T-helper 2 cell treated with Interferon-gamma antibody and Interleukin-4, amounts not matched to agents 100 ng/mL and 5 ng/mL, for 36 hours (primary cell): ENCODE measurements at regions not wholly inside any gene's neighbourhood (a gene's known extent, or its start where the extent isn't known, plus 50 kb on each side); places are given as distances from the start of the nearest gene placed in this dataset.
"Not testable (repeated sequence)": the region's sequence is repeated elsewhere in the genome, so short reads cannot be mapped to it uniquely, and the experiment has no call there.

Source experiments
- intact Hi-C: fragments of 100-400 bp; cut with micrococcal nuclease; formaldehyde crosslinking; loops from one replicate; pipeline ENCODE4 v1.15.1; 2023

- intact Hi-C loops, result not testable (repeated sequence)
These were observed 92.4 kb downstream of the OTOP1 start for GRCh38 chr4:4134368-4134767.

- intact Hi-C loops, result not testable (repeated sequence)
These were observed 90.1 kb downstream of the OTOP1 start for GRCh38 chr4:4136621-4137020.
